Testis (tissue), 2 donors: ENCODE measurements at regions not wholly inside any gene's neighbourhood (a gene's known extent, or its start where the extent isn't known, plus 50 kb on each side); places are given as distances from the start of the nearest gene placed in this dataset.

Experiments used
- DNase-seq: peaks from one replicate; pipeline ENCODE4 v3.0.0-alpha.2; 2019
- H3K27ac ChIP-seq, 2 donors: fragments of 200-600 bp; sonication (generic); one replicate each; pipeline ENCODE4 v1.5.1; 2019
- H3K27me3 ChIP-seq: fragments of 200-600 bp; sonication (generic); one replicate; pipeline ENCODE4 v1.5.1; 2019
- H3K36me3 ChIP-seq: fragments of 200-600 bp; sonication (generic); one replicate; pipeline ENCODE4 v1.5.1; 2017; ENCODE audit warnings: low read depth; ENCODE audit errors: missing control alignments
- H3K4me1 ChIP-seq: fragments of 200-600 bp; sonication (generic); one replicate; pipeline ENCODE4 v1.5.1; 2019
- H3K4me3 ChIP-seq, 2 donors: fragments of 200-600 bp; sonication (generic); one replicate each; pipeline ENCODE4 v1.5.1; 2017 to 2019
- H3K9me3 ChIP-seq: fragments of 200-600 bp; sonication (generic); one replicate; pipeline ENCODE4 v1.5.1; 2017
- CTCF ChIP-seq, 3 experiments: fragments of 450-650 bp in 2 of 3; fragments of 200-600 bp in 1 of 3; sonication (generic) in 1 of 3; IDR thresholded peaks; one replicate each; pipeline ENCODE4 v1.5.1; 2016 to 2019; ENCODE audit warnings: antibody characterized with exemption in 3 of 3, mild to moderate bottlenecking in 2 of 3, moderate library complexity in 1 of 3
- POLR2A ChIP-seq: fragments of 450-650 bp; IDR thresholded peaks from one replicate; pipeline ENCODE4 v1.6.1; 2017; ENCODE audit warnings: antibody characterized with exemption, mild to moderate bottlenecking, moderate library complexity
- whole genome bisulfite sequencing, 2 donors: methylation state at CpG; one replicate each; pipeline ENCODE4 v1.1.5; 2018; 5-methylcytosine and 5-hydroxymethylcytosine counted together
- intact Hi-C: fragments of 100-400 bp; cut with DNase I; formaldehyde crosslinking; loops from one replicate; pipeline ENCODE4 v1.15.1; 2023; ENCODE audit warnings: low total_unique reads

- TF ChIP-seq CTCF (IDR thresholded peaks at IDR 0.05): no peak
- TF ChIP-seq POLR2A: no peak
- Histone ChIP-seq H3K4me1 (no peaks in the 10 kb centered on the region), H3K9me3 (no peaks in the 10 kb centered on the region), H3K36me3 (no peaks in the 10 kb centered on the region), H3K27me3 (no peaks in the 10 kb centered on the region), H3K27ac (no peak overlapping the region), H3K4me3 (no peak overlapping the region)
- intact Hi-C loops: no loop called here
- 78 to 82% methylated on average over 3 of the region's 3 CpGs for WGBS, 2 donors
- DNase-seq: no peak
Measured at GRCh38 chr13:27847669-27848068, 55.4 kb downstream of the GSX1 start.

DNA sequence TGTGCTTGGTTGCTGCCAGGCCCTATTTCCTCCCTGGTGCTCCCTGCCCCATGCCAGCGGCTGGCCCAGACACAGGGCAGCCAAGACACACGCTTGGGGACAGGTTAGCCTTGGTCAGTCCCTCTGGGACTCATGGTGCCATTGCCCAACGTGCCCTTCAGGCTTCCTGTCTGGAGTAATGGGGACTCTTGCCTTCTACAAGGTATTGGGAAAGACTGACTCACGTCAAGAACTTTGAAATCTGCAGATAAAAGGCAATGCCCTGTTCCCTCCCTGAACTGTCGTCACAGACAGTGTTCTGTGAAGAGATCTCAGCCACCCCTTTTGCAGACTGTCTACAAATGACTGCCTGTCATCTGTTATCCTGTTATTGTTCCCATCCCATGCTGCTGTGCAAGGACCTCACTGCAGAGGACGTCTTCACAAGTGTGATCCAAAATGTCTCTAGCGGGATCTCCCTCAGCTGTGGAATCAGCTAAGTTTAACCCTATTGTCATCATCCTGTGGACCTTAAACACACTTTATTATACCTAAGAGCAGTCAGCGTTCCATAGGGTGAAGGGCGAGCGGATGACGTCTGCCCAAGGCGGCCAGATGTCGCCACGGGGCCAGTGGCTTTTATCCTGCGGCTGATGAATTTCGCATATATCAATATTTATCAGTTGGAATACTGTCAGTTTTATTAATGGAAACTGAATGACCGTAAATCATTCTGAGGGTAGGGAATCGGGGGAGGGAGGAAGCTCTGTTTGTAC is 59.0 kb downstream of the GSX1 start:
- intact Hi-C loops: no loop called here
- no peaks in the 10 kb centered on the region for H3K9me3 ChIP-seq
- no peak overlapping the region for H3K27ac ChIP-seq
- H3K4me3 ChIP-seq: no peak overlapping the region
- H3K4me1 ChIP-seq: no peaks in the 10 kb centered on the region
- no peaks in the 10 kb centered on the region for H3K27me3 ChIP-seq
- DNase-seq: no peak
- H3K36me3 ChIP-seq: no peaks in the 10 kb centered on the region
- 51 to 58% methylated on average over 17 to 18 of the region's 18 CpGs for WGBS, 2 donors
- no peak for TF ChIP-seq POLR2A

- DNase-seq: no peak
- Histone ChIP-seq H3K27ac (no peak overlapping the region), H3K4me1 (no peaks in the 10 kb centered on the region), H3K36me3 (no peaks in the 10 kb centered on the region), H3K4me3 (no peak overlapping the region), H3K9me3 (no peaks in the 10 kb centered on the region), H3K27me3 (no peaks in the 10 kb centered on the region)
- no peak for TF ChIP-seq CTCF (IDR thresholded peaks at IDR 0.05)
- TF ChIP-seq POLR2A: no peak
- intact Hi-C loops: no loop called here
- WGBS, 2 donors: 63 to 76% methylated on average over 5 of the region's 5 CpGs
Measured at GRCh38 chr13:27852491-27852890, 60.2 kb downstream of the GSX1 start.

- intact Hi-C loops: no loop called here
- TF ChIP-seq POLR2A (no peak), CTCF (IDR thresholded peaks at IDR 0.05) (no peak)
- Histone ChIP-seq H3K27me3 (no peaks in the 10 kb centered on the region), H3K36me3 (no peaks in the 10 kb centered on the region), H3K9me3 (no peaks in the 10 kb centered on the region), H3K27ac (no peak overlapping the region), H3K4me3 (no peak overlapping the region), H3K4me1 (no peaks in the 10 kb centered on the region)
- DNase-seq: no peak
- WGBS, 2 donors: 44 to 57% methylated on average over 10 of the region's 10 CpGs
Measured at GRCh38 chr13:27853335-27853734, 61.1 kb downstream of the GSX1 start.

GRCh38 chr13:27853861-27854260 is 61.6 kb downstream of the GSX1 start:
- H3K27ac ChIP-seq: no peak overlapping the region
- H3K36me3 ChIP-seq: no peaks in the 10 kb centered on the region
- WGBS, 2 donors: 41 to 46% methylated on average over 6 to 7 of the region's 7 CpGs
- H3K4me1 ChIP-seq: no peaks in the 10 kb centered on the region
- H3K9me3 ChIP-seq: no peaks in the 10 kb centered on the region
- H3K4me3 ChIP-seq: no peak overlapping the region
- no peaks in the 10 kb centered on the region for H3K27me3 ChIP-seq
- intact Hi-C loops: no loop called here
- DNase-seq: peak; percentile 46
- TF ChIP-seq CTCF (IDR thresholded peaks at IDR 0.05) (no peak), POLR2A (no peak)
